NCI-H2107 (cell line): ENCODE measurements at regions not wholly inside any gene's neighbourhood (a gene's known extent, or its start where the extent isn't known, plus 50 kb on each side); places are given as distances from the start of the nearest gene placed in this dataset.

Experiments
- DNase-seq: peaks from one replicate; lab custom pipeline; 2025; lab: John Stamatoyannopoulos, UW

DNA sequence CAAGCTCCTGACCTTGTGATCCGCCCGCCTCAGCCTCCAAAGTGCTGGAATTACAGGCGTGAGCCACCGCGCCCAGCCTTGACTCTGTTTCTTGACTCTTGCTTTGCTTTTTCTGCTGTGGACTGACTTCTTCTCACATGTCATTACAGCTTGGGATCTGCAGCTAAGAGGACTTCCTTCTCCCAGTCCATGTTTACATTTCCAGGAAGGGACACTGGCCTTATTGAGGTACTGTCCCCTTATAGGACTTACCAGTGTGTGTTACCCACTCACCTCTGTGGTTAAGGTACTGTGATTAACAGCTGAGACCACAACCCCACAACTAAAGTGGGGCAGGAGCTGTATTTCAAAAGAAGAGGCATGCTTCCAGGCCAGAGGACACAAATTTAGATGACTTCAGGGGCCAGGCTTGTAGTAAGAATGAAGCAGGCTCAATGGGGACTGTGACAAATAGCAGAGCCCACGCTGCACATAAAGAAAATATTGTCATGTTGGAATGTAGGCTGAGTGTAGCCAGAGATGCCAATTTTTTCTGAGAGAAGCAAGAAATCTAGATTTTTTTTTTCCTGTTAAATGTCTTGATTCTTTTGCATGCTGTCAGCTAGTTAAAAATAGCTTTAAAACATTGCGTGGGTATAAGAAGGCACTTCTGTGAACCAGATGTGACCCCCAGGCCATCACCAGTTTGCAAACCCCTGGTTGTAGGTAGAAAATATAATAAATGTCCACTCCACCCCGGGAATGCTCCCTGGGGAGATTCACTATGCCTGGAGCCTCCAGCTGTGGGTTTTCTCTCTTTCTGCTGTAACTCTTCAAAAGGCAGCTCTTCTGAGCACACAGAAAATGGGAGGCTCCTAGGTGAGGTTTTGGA, 75.0 kb downstream of the PTPDC1 start:
- no peak for DNase-seq

GRCh38 chr9:94160594-94161501, 76.6 kb downstream of the PTPDC1 start:
- no peak for DNase-seq

GRCh38 chr9:94161673-94162072, 77.4 kb downstream of the PTPDC1 start:
- no peak for DNase-seq

DNA sequence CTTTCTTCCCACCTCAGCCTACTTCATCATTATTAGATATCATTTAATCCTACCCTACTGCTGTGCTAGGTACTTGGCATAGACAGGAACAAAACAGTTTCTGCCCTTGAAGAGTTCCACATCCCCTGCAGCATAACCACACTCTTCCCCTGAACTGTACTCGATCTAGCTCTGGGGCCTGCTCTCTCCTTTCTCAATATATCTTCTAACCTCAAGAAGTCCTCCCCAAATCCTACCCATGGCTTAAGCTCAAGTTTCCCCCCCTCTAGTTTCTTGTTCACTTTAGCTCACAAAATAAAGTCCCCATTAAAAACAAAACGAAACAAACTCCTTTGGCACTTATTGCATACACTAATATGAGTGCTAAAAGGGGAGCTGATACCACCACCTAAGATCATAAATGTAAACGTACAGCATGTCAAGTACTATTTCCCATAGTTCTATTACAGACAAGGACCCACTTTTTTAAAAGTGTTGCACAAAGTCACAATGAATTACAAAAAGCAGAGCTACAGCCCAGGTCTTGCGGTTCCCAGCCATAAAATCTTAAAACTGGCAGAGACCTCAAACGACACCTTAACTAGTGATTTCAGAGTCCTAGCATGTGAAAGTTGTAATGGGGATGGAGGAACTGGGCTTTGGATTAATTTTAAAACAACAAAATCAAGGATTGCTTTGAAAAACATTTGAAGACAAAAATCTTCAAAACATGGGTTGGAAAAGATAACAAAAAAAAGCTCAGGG, 80.7 kb downstream of the PTPDC1 start:
- DNase-seq = peak; percentile 10

- DNase-seq = peak; percentile 92
Observed at GRCh38 chr9:94165592-94166235, 81.5 kb downstream of the PTPDC1 start.

- DNase-seq = peak; percentile 94
Observed at GRCh38 chr9:94166236-94166975, 82.1 kb downstream of the PTPDC1 start.

- DNase-seq = no peak
Observed at GRCh38 chr9:94166976-94167346, 82.7 kb downstream of the PTPDC1 start.

DNA sequence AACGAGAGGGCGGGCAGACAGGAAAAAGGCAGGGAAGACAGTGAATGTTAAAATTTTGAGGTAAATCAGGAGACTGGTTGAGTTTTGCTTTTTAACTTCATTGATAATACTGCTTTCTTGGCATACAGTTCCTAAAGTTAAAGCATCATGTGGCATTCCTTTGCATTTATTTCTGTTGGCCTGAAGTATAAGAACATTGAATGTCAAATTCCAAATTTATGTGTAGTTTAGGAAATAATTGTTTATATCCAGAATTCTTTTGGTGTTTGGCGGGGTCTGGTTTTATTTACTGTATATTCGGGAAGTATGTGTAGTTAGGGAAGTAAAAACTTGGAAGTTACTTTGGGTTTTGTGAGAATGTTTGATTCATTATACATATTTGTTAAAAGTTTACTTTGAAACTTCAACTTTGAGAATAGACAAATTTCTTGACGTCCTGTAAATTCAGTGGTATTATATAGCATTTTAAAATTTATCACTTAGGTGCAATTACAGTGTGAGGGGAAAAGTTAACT, 83.2 kb downstream of the PTPDC1 start:
- no peak for DNase-seq

DNA sequence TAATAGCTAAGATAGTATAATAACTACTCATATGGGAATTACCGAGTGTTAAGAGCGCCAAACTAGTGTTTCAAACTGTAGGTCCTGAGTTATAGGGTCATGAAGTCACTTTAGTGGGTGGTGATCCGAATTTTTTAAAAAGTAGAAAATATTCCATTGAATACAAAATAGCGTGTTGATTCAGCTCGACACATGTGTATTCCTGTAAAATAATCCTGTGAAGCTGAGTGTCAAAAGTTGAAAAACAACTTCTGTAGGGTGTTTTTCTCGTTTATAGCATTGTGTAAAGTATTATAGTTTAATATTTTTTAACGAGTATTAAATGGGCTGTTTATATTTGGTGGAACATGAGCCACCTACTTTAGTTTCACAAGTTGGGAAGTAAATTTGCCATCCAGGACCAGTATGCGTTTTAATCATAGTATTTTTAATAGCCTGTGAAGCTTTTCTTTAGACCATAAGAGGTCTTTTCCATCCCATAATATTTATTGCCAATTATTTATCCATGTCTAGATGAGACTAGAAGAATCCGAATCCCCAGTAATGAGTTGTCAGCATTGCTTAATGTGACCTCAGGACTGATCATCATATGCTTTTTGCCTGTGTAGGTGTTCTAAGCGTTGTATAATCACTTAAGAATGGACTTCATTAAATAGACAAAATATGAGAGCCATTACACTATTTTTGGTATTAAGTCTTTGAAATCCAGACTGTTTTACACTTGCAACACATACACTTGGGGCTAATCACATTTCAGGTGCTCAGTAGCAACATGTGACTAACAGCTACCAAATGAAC, 84.1 kb downstream of the PTPDC1 start:
- DNase-seq = no peak

DNA sequence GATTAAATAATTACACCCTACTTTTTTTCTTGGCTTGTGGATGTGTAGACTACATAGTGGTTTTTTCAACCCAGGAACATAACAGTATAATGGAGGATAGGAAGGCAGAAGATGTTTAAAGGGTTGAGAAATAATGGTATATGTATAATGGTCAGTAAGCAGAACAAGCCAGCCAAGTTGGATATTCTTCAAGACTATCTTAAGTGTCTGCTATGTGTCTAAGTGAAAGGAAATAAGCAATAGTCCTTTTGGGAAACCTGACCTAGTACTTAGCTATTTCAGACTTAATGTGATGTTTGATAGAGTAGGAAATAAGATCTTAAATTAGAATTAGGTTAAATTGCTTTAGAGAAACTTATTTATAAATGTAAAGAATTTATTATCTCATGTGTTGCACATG, 85.7 kb downstream of the PTPDC1 start:
- no peak for DNase-seq

GRCh38 chr9:94173632-94174031, 85.5 kb upstream of the ZNF169 start:
- no peak for DNase-seq

GRCh38 chr9:94174164-94174563, 84.9 kb upstream of the ZNF169 start:
- DNase-seq = no peak

GRCh38 chr9:94175669-94176068, 83.4 kb upstream of the ZNF169 start:
- DNase-seq = no peak

DNA sequence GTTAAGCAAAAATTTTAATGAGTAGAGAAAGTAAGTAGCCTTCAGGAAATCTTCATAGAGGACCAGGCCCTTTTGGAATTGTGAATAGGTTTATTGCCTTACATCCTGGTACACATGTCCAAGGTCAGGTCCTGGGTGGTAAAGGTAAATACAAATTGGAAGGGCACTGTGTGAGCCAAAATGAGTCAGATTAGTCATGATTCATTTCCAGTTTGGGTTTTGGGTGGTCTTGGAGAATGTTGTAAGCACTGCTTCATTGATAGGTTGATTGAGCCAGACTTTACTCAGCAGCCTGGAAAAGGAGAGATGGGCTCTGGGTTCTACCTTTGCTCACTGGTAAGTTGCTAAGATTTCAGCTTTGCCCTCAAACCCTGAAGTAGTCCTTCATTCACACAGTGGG, 82.5 kb upstream of the ZNF169 start:
- no peak for DNase-seq

GRCh38 chr9:94178927-94179326, 80.2 kb upstream of the ZNF169 start:
- no peak for DNase-seq

- DNase-seq = no peak
Observed at GRCh38 chr9:94181408-94182181, 77.5 kb upstream of the ZNF169 start.

DNA sequence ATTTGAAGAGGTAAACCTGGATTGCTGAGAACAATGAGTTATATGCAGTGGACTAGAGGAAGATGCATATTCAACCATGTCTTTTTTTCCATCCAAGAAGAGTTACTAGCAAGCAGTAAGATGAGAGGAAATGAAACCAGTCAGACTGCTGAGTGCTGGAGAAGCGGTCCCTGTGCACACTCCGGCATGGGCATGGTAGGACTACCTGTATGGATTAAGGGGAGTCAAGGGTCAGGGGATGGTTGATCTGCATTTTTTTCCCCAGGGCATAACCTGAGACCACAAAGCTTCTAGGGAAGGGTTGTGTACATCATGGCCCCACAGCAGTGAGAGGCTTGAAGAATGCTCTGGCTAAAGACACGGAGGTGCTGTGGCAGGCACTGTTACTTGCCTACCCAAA, 76.6 kb upstream of the ZNF169 start:
- no peak for DNase-seq

- no peak for DNase-seq
Observed at GRCh38 chr9:94183240-94183999, 75.7 kb upstream of the ZNF169 start.

- DNase-seq = no peak
Observed at GRCh38 chr9:94188246-94188645, 70.9 kb upstream of the ZNF169 start.
